HG03439 (cell line): ENCODE measurements at regions not wholly inside any gene's neighbourhood (a gene's known extent, or its start where the extent isn't known, plus 50 kb on each side); places are given as distances from the start of the nearest gene placed in this dataset.

Experiments used
- ATAC-seq: cut with Tn5 transposase; IDR thresholded peaks from one replicate; pipeline ENCODE4 v1.9.1; 2021; ENCODE audit warnings: mild to moderate bottlenecking, moderate library complexity; ENCODE audit not compliant: unreplicated experiment

DNA sequence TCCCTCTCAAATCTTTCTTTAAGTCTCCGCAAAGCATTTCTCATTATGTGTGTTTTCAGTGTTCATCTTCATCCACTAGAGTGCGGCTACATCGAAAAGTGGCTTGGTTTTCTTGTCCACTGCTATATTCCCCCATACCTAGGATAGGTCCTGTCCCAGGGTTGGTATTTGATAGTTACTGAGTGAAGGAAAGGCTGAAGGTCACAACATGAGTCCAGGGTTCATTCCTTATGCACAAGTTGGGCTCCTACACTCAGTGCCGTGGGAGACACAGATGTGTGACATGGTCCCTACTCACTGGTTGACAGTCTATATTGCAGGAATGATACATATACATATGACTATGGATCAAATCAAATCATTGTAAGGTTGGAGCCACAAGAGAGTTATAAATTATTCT is 55.4 kb upstream of the RELL1 start:
- no peak for ATAC-seq

- ATAC-seq, result no peak
These were observed 54.4 kb upstream of the RELL1 start for GRCh38 chr4:37740546-37740945.

GRCh38 chr4:37737466-37737865 is 51.3 kb upstream of the RELL1 start:
- no peak for ATAC-seq
